HG03135 (cell line): ENCODE measurements at regions not wholly inside any gene's neighbourhood (a gene's known extent, or its start where the extent isn't known, plus 50 kb on each side); places are given as distances from the start of the nearest gene placed in this dataset.

ENCODE experiments used
- ATAC-seq: cut with Tn5 transposase; IDR thresholded peaks from one replicate; pipeline ENCODE4 v1.9.1; 2021; ENCODE audit warnings: mild to moderate bottlenecking, moderate library complexity; ENCODE audit not compliant: unreplicated experiment

DNA sequence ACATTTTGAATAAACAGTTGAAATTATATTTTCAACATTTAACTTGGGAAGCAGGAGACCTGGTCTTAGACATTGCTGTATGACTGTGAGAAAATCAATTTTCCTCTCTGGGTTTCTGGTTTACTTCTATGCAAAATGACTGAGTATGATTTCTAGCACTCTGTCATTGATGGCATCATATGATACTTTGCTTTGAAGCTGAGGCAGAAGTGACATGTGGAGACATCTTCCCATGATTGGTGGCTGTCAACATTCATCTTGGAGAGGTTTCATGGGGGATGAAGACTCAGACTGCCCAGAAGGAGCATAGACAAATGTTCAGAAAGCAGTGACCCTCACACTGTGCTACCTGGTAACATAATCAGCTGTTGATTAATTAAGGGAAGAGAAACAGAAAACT, 477.9 kb downstream of the PDCD6IP start:
- no peak for ATAC-seq

- ATAC-seq, result no peak
Observed at GRCh38 chr3:34277110-34277509, 478.7 kb downstream of the PDCD6IP start.

DNA sequence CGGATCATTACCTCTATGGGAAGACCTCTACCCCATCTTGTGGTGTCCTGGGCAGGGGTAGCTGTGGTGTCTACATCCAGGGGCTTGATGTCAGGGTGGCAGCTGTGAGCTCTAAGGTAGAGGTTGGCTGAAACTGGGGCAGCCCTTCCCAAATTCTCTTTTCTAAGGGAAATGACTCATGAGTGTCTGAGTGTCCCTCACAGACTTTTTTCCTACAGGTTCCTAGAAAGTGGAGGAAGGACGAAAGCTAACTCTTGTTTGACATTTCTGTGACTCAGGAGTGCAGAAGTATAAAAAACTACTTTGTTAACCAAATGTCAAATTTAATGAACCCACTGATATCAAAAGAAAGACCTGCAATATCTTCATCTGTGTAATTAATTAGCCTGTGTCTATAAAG, 481.5 kb downstream of the PDCD6IP start:
- no peak for ATAC-seq

GRCh38 chr3:34283751-34284150, 485.3 kb downstream of the PDCD6IP start:
- no peak for ATAC-seq

DNA sequence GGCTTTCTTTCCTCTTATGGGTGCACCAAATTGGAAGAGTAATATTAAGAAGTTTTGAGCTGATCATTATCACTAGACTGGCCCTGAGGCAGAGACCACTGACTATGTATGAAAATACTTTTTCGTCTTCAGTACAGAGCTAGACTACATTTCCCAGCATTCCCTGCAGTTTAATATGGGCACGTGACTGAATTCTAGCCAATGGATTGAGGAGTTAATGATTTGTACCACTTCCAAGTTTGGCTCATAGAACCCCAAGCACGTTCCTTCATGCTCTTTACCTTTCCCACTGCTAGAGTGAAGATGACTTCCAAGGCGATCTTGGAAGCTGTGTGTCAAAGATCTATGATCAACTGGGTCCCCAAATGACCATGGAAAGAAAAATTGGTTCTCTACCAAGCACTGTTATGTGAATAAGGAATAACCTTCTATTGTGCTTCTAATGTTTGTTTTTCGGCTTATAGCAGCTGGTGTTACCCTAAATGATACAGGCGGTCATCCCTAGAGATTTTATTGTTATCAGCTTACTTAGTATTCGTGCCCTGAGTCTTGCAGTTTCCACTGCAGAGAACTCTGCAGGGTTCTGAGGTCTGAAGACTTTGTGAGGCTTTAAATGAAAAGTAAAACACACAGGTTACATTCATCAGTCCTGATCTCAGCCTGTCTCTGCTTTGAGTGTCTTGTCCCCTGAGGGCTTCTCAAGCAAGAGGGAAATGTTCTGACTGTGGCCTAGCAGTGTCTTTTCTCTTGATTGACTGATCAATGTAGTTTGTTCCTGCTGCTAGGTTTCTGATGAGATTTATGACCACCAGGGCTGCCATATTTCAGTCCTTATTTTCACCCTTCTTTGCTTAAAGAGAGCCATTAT, 486.8 kb downstream of the PDCD6IP start:
- ATAC-seq, result no peak

DNA sequence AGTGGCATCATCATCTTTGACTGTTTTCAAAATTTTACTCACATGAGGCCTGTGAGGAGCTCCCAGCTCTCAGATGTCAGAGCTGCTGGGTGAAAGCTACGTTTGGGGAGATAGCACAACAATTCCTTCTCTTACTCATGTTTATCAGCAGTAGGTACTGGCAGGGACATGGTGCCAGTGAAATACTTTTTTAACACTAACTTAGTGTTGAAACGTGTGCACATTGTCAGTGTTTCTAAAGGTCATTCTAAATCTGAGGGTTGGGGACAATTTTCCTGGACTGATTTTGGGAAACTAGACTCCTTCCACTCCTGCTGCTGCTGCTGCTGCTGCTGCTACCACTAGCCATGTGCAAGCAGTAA, 487.4 kb downstream of the PDCD6IP start:
- no peak for ATAC-seq

DNA sequence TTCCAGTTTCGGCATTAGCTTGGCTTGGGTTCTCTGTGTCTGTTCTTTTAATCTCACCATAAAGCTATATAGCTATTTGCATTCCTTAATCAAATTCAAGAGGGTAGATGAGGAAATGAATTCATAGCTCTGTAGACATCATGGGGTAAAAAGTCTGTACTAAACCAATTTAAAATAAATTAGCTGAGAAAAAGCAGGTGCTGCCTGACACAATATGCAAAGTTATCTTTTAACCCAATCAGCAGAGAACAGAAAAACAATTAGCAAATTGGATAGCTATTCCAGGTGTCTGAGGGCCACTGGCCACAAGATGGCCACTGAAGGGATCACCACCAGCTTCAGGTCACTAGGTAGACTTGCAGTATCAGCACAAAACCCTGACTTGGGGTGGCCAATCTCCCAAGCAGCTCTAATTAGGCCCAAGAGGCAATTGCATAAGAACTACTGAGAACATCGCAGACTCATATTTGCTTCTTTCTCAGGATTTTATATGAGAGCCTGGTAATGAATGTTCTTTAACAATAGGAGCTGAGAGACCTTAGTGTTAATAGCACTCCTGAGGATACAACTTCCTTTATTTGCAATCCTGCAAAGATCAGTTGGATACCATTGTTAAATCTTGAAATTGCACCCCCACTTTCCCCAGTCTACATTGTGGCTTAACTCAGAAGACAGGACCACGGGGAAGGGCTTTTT, 494.3 kb downstream of the PDCD6IP start:
- ATAC-seq, result no peak

- ATAC-seq, result no peak
Observed at GRCh38 chr3:34294240-34294639, 495.8 kb downstream of the PDCD6IP start.

GRCh38 chr3:34296796-34297195, 498.4 kb downstream of the PDCD6IP start:
- no peak for ATAC-seq

DNA sequence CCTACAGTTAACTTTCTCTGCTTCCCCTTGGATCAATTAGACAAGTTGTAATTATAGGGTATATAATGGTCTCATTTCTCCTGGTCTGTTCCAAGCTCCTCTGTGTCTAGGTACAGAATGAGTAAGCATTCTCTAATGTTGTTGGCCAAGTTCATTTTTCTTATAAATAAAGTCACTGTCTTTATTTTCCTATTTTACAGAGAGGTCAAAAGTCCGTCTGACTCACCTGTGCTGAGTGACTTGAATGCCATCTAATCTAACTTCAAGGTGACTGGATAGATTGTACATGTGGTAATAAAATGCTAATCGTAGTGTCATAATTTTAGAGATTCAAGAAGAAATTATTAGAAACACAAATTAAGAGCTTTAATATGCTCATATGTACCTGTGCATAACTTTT, 500.2 kb downstream of the PDCD6IP start:
- ATAC-seq, result no peak

- no peak for ATAC-seq
Observed at GRCh38 chr3:34300621-34301020, 502.2 kb downstream of the PDCD6IP start.

DNA sequence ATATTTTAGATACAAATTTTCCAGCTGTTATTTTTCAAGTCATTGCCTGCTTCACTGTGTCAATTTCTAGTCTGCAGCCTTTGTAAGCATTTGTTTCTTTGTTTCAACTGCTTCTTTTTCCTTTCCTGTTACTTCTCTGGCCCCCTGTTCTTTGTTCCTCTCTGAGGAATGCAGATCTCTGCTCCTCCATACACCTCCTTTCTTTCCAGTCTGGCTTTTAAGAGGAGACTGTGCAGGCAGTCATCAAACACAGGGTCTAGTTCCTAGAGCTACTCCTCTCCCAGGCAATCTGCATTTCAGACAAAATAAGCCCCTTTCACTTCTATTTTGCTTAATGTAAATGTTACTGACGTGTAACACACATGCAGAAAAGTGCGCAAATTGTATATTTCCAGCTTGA, 502.9 kb downstream of the PDCD6IP start:
- ATAC-seq, result no peak

DNA sequence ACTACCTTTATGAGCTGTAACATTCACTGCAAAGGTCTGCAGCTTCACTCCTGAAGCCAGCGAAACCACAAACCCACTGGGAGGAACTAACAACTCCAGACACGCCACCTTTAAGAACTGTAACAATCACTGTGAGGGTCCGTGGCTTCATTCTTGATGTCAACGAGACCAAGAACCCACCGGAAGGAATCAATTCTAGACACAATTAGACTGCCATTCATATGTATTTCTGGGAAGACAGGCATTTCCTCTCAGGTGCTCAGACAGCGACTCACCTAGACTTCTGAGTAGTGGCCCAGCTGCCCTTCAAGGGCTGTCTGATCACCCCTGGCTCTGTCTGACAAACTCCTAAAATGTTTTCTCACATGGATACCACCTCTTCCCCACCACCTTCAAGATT, 506.8 kb downstream of the PDCD6IP start:
- no peak for ATAC-seq

DNA sequence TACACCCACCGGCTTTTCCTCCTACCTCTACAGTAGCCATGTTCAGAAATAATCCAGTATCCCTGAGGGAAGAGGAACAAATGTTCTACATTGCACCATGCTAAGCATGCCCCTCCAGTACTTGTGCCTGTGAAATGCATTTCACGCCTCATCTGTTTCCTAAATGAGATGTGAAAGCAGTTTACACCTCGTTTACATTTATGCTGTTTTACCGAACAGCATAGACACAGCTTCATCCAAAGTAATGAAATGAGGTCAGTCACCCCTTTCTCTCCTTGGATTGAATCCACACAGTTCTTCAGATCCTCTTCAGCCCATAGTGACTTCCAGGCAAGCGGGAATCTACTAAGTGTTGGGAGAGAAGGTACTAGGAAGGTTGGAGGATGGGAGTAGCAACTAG, 514.3 kb downstream of the PDCD6IP start:
- ATAC-seq, result no peak

- no peak for ATAC-seq
Observed at GRCh38 chr3:34319881-34320280, 521.5 kb downstream of the PDCD6IP start.

DNA sequence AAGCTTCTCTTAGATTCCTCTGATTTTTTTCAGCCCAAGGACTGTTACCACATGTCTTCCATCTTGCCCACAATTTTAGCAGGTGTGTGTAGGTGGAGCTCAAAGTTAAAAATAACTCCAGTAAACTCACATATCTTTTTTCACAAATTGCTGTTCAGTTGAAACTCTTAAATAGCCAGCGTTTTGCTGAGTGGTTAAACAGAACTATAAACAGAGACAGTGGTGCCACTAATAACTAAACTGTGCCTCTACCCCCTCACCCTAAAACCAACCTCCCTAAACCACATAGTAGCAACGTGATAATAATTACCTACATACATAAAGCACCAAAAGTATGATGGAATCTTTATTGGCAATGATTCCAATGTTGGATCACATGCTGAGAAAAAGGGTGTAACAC, 525.1 kb downstream of the PDCD6IP start:
- no peak for ATAC-seq

DNA sequence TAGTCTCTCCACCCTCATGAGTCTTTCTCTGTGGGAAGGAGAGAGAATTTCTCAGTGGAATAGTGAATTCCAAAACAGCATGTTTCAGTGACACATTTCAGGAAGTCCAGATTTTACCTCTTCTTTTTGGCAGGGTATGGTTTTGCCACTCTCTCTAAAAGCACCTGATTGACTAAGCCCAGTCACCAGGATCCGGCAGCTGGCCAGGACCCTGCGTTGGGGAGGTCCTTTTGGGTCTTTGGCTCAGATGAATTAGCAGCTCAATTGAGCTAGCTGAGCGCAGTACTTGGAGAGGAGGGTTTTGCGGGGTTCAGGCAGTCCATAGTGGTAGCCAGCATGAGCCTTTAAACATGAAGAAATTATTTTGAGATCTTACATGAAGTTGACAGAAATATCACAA, 548.2 kb downstream of the PDCD6IP start:
- ATAC-seq, result no peak

DNA sequence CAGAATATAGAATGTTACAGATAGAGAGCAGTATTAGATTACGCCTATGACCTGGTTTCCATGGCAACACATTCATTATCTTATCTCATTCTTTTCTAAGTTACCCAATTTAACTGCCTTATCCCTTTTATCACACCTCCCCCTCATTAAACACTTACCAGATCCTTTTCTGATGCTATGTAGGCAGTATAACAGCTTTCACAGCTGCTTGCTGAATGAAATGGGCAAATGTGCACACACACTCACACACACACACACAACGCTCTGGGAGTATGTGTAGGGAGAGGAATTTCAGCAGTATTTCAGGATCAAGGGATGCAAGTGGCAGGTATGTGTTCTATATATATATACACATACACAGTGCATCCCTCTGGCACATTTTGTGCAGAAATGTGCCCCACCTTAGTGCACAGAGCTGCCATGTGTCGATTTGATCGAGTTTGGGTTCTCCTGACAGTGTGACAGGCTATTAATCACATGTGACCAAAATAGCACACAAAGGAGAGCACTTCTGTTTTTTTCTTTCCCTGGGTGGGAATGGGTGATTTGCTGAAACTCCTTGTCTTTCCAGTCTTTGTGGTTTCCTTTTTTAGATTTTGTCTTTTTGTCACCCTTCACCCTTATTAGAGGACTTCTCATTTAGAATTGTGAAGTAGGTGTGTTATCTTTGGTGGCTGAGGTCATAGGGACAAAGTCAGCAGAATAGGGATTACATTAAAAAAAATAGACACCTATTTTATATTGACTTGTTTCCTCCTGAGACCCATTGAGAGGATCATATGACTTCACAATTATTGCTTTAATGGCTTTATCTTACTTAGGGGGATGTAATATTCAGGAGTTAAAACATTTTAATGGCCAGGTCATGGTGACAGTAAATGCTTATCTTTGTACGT, 553.7 kb downstream of the PDCD6IP start:
- ATAC-seq, result no peak

DNA sequence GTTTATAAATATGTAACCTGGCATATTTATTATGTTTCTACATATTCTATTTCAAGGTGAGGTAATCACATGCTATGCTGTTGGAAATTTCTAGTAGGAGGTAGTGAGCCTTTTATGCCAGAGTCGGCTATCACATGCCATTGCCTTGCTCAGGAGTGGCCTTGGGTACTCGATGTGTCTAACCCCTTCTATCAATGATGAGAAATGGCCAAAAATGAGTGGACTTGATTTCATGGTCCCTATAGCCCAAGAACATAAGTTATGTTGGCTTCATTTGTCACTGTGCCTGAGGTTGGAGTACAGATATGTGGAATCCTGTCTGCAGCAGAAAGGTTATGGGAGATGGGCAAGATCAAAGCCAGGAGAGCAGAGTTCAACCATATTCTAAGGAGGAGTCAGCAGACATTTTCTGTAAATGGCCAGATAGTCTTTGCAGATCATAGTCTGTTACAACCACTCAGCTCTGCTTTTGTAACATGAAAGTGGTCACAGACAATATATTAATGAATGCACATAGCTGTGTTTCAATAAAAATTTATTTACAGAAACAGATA, 554.4 kb downstream of the PDCD6IP start:
- ATAC-seq, result no peak

DNA sequence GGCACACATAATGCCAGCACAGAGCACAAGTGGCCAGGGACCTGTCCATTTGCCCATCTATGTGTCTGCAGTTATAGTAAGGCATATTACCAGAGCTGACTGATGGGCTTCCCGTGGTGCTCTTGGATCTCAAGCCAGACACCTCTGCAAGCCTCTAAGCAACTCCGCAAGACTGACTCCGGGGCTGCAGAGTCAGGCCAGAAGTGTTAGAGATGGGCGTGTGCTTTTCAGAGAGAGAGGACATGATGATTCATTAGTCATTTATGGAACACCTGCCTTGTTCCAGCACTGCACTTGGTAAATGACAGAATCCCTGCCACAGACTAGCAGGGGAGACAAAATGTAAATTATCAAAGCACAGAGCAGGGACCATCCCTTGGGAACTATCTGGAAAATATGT, 559.0 kb downstream of the PDCD6IP start:
- ATAC-seq, result no peak

DNA sequence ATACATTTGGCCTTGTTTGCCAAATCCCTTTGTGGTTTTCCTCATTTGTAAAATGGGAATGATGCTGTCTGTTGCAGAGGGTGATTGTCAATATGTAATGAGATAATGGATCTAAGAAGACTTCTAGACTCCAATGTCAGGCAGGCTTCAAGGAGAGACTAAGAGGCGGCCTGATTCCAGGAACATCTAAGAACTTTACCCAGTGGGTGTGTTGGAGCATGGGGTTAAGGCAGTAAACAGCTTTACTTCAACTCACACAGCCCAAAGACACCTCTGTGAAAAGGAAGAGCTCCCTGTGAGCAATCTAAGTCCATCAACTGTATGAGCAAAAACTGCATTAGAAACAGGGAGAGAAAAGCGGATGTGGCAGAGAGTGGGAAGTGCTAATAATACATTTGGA, 560.6 kb downstream of the PDCD6IP start:
- no peak for ATAC-seq
